SK-N-SH treated with all-trans-retinoic acid at 6 μM for 48 hours (cell line): ENCODE measurements at regions not wholly inside any gene's neighbourhood (a gene's known extent, or its start where the extent isn't known, plus 50 kb on each side); places are given as distances from the start of the nearest gene placed in this dataset.

Source experiments
- ARNTL ChIP-seq: fragments of 450-650 bp; formaldehyde crosslinking; IDR thresholded peaks from 2 replicates; pipeline ENCODE4 v1.5.0; 2020; ENCODE audit warnings: low read depth, mild to moderate bottlenecking, moderate library complexity, borderline replicate concordance
- BACH2 ChIP-seq: fragments of 250-450 bp; sonication (Bioruptor Pico); IDR thresholded peaks from 2 replicates; pipeline ENCODE4 v1.9.0; 2021; ENCODE audit warnings: mild to moderate bottlenecking, borderline replicate concordance
- CSDC2 ChIP-seq: fragments of 250-450 bp; sonication (Bioruptor Pico); IDR thresholded peaks from 2 replicates; pipeline ENCODE4 v1.5.0; 2020; ENCODE audit warnings: mild to moderate bottlenecking, moderate library complexity
- ESRRG ChIP-seq: fragments of 250-450 bp; sonication (Bioruptor Pico); IDR thresholded peaks from 2 replicates; pipeline ENCODE4 v1.6.1; 2021; ENCODE audit warnings: mild to moderate bottlenecking
- TCF4 ChIP-seq: fragments of 250-450 bp; sonication (Bioruptor Pico); IDR thresholded peaks from 2 replicates; pipeline ENCODE4 v1.8.0; 2021; ENCODE audit warnings: mild to moderate bottlenecking, moderate library complexity, borderline replicate concordance
- ZC3H10 ChIP-seq: fragments of 250-450 bp; sonication (Bioruptor Pico); IDR thresholded peaks from 2 replicates; pipeline ENCODE4 v1.5.1; 2021; ENCODE audit warnings: mild to moderate bottlenecking, moderate library complexity
- ZFP3 ChIP-seq: fragments of 250-450 bp; sonication (Bioruptor Pico); IDR thresholded peaks from 2 replicates; pipeline ENCODE4 v1.5.0; 2020; ENCODE audit warnings: mild to moderate bottlenecking, moderate library complexity
- ZFP30 ChIP-seq: fragments of 450-650 bp; formaldehyde crosslinking; IDR thresholded peaks from 2 replicates; pipeline ENCODE4 v1.5.0; 2022; ENCODE audit warnings: mild to moderate bottlenecking, moderate library complexity
- ZNF70 ChIP-seq: fragments of 450-650 bp; formaldehyde crosslinking; IDR thresholded peaks from 2 replicates; pipeline ENCODE4 v1.5.0; 2020; ENCODE audit warnings: mild to moderate bottlenecking, moderate library complexity
- TF ChIP-seq, protein P1 (sequence below): fragments of 250-450 bp; sonication (Bioruptor Pico); IDR thresholded peaks from 2 replicates; pipeline ENCODE4 v1.8.0; 2020; ENCODE audit warnings: mild to moderate bottlenecking, moderate library complexity, borderline replicate concordance
- TF ChIP-seq, protein P2 (sequence below): fragments of 250-450 bp; sonication (Bioruptor Pico); IDR thresholded peaks from 2 replicates; pipeline ENCODE4 v1.5.0; 2020; ENCODE audit warnings: mild to moderate bottlenecking, moderate library complexity

DNA sequence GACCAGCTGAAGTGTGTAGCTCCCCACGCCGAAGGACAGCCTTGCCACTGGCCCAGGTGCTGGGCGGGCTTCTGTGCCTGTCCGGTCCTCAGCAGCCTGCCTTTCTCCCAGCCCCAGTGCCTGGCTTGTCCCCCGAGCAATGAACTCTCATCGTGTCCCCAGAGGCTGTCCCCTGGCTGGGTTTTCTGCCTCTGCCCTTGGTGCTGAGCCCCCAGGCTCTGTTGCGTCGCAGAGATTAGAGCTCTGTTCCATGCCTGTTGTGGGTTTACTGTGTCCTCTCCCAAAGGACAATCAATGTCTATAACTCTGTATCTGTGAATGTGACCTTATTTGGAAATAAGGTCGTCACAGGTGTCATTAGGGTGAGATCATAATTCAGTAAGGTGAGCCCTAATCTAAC lies 226.1 kb upstream of the SHH start:
- no peak for TF ChIP-seq ZFP30 (CRISPR knock-in tag)
- no peak for TF ChIP-seq ZNF70
- TF ChIP-seq, protein P1, sequence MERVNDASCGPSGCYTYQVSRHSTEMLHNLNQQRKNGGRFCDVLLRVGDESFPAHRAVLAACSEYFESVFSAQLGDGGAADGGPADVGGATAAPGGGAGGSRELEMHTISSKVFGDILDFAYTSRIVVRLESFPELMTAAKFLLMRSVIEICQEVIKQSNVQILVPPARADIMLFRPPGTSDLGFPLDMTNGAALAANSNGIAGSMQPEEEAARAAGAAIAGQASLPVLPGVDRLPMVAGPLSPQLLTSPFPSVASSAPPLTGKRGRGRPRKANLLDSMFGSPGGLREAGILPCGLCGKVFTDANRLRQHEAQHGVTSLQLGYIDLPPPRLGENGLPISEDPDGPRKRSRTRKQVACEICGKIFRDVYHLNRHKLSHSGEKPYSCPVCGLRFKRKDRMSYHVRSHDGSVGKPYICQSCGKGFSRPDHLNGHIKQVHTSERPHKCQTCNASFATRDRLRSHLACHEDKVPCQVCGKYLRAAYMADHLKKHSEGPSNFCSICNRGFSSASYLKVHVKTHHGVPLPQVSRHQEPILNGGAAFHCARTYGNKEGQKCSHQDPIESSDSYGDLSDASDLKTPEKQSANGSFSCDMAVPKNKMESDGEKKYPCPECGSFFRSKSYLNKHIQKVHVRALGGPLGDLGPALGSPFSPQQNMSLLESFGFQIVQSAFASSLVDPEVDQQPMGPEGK (CRISPR knock-in tag), result no peak
- no peak for TF ChIP-seq ESRRG (CRISPR knock-in tag)
- no peak for TF ChIP-seq ARNTL (CRISPR knock-in tag)
- no peak for TF ChIP-seq TCF4
- TF ChIP-seq, protein P2, sequence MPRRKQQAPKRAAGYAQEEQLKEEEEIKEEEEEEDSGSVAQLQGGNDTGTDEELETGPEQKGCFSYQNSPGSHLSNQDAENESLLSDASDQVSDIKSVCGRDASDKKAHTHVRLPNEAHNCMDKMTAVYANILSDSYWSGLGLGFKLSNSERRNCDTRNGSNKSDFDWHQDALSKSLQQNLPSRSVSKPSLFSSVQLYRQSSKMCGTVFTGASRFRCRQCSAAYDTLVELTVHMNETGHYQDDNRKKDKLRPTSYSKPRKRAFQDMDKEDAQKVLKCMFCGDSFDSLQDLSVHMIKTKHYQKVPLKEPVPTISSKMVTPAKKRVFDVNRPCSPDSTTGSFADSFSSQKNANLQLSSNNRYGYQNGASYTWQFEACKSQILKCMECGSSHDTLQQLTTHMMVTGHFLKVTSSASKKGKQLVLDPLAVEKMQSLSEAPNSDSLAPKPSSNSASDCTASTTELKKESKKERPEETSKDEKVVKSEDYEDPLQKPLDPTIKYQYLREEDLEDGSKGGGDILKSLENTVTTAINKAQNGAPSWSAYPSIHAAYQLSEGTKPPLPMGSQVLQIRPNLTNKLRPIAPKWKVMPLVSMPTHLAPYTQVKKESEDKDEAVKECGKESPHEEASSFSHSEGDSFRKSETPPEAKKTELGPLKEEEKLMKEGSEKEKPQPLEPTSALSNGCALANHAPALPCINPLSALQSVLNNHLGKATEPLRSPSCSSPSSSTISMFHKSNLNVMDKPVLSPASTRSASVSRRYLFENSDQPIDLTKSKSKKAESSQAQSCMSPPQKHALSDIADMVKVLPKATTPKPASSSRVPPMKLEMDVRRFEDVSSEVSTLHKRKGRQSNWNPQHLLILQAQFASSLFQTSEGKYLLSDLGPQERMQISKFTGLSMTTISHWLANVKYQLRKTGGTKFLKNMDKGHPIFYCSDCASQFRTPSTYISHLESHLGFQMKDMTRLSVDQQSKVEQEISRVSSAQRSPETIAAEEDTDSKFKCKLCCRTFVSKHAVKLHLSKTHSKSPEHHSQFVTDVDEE (CRISPR knock-in tag), result no peak
- no peak for TF ChIP-seq BACH2 (CRISPR knock-in tag)
- TF ChIP-seq ZC3H10, result no peak
- TF ChIP-seq ZFP3 (CRISPR knock-in tag), result no peak
- TF ChIP-seq CSDC2 (CRISPR knock-in tag), result no peak
